Esophagus squamous epithelium (tissue), 4 donors: ENCODE measurements at regions not wholly inside any gene's neighbourhood (a gene's known extent, or its start where the extent isn't known, plus 50 kb on each side); places are given as distances from the start of the nearest gene placed in this dataset.

ENCODE experiments used
- CTCF ChIP-seq, 6 experiments: fragments of 450-650 bp in 4 of 6; fragments of 200-600 bp in 2 of 6; sonication (generic) in 2 of 6; IDR thresholded peaks; one replicate each; pipeline ENCODE4 v1.5.1; 2016 to 2019; ENCODE audit warnings: antibody characterized with exemption in 6 of 6, mild to moderate bottlenecking in 4 of 6, moderate library complexity in 4 of 6
- POLR2A ChIP-seq, 4 donors: fragments of 450-650 bp; IDR thresholded peaks; one replicate each; pipeline ENCODE4 v1.6.1; 2017; ENCODE audit warnings: antibody characterized with exemption in 4 of 4, mild to moderate bottlenecking in 4 of 4, moderate library complexity in 3 of 4

GRCh38 chr12:132407992-132408391 is 78.6 kb upstream of the GALNT9 start:
- TF ChIP-seq POLR2A (IDR thresholded peaks at IDR 0.05) = no peak
- TF ChIP-seq CTCF (IDR thresholded peaks at IDR 0.05) = no peak
